ENCODE measurements at regions not wholly inside any gene's neighbourhood (a gene's known extent, or its start where the extent isn't known, plus 50 kb on each side); places are given as distances from the start of the nearest gene placed in this dataset.

- H3K27ac ChIP-seq, result no peak overlapping the region
- peaks cover 0 to 24% (median 0%) of the 10 kb centered on the region in 3 donors for H3K4me1 ChIP-seq
- no peak for TF ChIP-seq CTCF (IDR thresholded peaks at IDR 0.05)
- no peak for TF ChIP-seq POLR2A (IDR thresholded peaks at IDR 0.05)
- WGBS, 2 donors, result 81% methylated on average over 6 to 8 of the region's 9 CpGs
- intact Hi-C loops (cut with DNase I), result no loop called here
- no peak overlapping the region for H3K4me3 ChIP-seq
- peaks cover 0 to 6% (median 0%) of the 10 kb centered on the region in 4 donors for H3K27me3 ChIP-seq
- H3K9me3 ChIP-seq, result no peaks in the 10 kb centered on the region
- H3K36me3 ChIP-seq, result no peaks in the 10 kb centered on the region
- DNase-seq, result no peak
These were observed 193.4 kb upstream of the HES1 start for GRCh38 chr3:193942516-193943055.

GRCh38 chr3:193943200-193943599, 192.7 kb upstream of the HES1 start:
- Histone ChIP-seq H3K27ac (no peak overlapping the region), H3K4me3 (no peak overlapping the region), H3K36me3 (no peaks in the 10 kb centered on the region), H3K9me3 (no peaks in the 10 kb centered on the region), H3K27me3 (peaks cover 0 to 6% (median 0%) of the 10 kb centered on the region in 4 donors), H3K4me1 (peaks cover 0 to 24% (median 0%) of the 10 kb centered on the region in 3 donors)
- intact Hi-C loops (cut with DNase I), result no loop called here
- TF ChIP-seq CTCF (IDR thresholded peaks at IDR 0.05) (no peak), POLR2A (IDR thresholded peaks at IDR 0.05) (no peak)
- no peak for DNase-seq
- WGBS, 2 donors, result 48 to 55% methylated on average over 8 to 10 of the region's 13 CpGs

- Histone ChIP-seq H3K27me3 (peaks cover 0 to 6% (median 0%) of the 10 kb centered on the region in 4 donors), H3K4me3 (no peak overlapping the region), H3K9me3 (no peaks in the 10 kb centered on the region), H3K4me1 (peaks cover 0 to 18% (median 0%) of the 10 kb centered on the region in 3 donors), H3K27ac (no peak overlapping the region), H3K36me3 (no peaks in the 10 kb centered on the region)
- intact Hi-C loops (cut with DNase I), result no loop called here
- 87 to 91% methylated on average over 18 of the region's 18 CpGs for WGBS, 2 donors
- no peak for TF ChIP-seq POLR2A (IDR thresholded peaks at IDR 0.05)
- no peak for TF ChIP-seq CTCF (IDR thresholded peaks at IDR 0.05)
- no peak for DNase-seq
These were observed 192.0 kb upstream of the HES1 start for GRCh38 chr3:193943851-193944517.

GRCh38 chr3:193944518-193944884, 191.4 kb upstream of the HES1 start:
- 64 to 77% methylated on average over 7 of the region's 7 CpGs for WGBS, 2 donors
- intact Hi-C loops (cut with DNase I), result no loop called here
- DNase-seq, result no peak
- Histone ChIP-seq H3K27ac (no peak overlapping the region), H3K27me3 (peaks cover 0 to 6% (median 0%) of the 10 kb centered on the region in 4 donors), H3K4me1 (peaks cover 0 to 13% (median 0%) of the 10 kb centered on the region in 3 donors), H3K4me3 (no peak overlapping the region), H3K36me3 (no peaks in the 10 kb centered on the region), H3K9me3 (no peaks in the 10 kb centered on the region)
- TF ChIP-seq POLR2A (IDR thresholded peaks at IDR 0.05), result no peak
- no peak for TF ChIP-seq CTCF (IDR thresholded peaks at IDR 0.05)

GRCh38 chr3:193945143-193945542, 190.8 kb upstream of the HES1 start:
- peaks cover 0 to 6% (median 0%) of the 10 kb centered on the region in 4 donors for H3K27me3 ChIP-seq
- no peaks in the 10 kb centered on the region for H3K36me3 ChIP-seq
- WGBS, 2 donors, result 94 to 95% methylated on average over 4 to 5 of the region's 5 CpGs
- H3K4me1 ChIP-seq, result peaks cover 0 to 13% (median 0%) of the 10 kb centered on the region in 3 donors
- H3K27ac ChIP-seq, result no peak overlapping the region
- DNase-seq, result no peak
- no peaks in the 10 kb centered on the region for H3K9me3 ChIP-seq
- intact Hi-C loops (cut with DNase I), result no loop called here
- TF ChIP-seq POLR2A (IDR thresholded peaks at IDR 0.05) (no peak), CTCF (IDR thresholded peaks at IDR 0.05) (no peak)
- H3K4me3 ChIP-seq, result no peak overlapping the region

All from esophagus squamous epithelium (tissue), 5 donors.